ENCODE measurements at regions not wholly inside any gene's neighbourhood (a gene's known extent, or its start where the extent isn't known, plus 50 kb on each side); places are given as distances from the start of the nearest gene placed in this dataset.

GRCh38 chr5:141746395-141746794 is 64.4 kb upstream of the ARAP3 start:
- no peak for DNase-seq (ENCODE audit: low spot score)

DNA sequence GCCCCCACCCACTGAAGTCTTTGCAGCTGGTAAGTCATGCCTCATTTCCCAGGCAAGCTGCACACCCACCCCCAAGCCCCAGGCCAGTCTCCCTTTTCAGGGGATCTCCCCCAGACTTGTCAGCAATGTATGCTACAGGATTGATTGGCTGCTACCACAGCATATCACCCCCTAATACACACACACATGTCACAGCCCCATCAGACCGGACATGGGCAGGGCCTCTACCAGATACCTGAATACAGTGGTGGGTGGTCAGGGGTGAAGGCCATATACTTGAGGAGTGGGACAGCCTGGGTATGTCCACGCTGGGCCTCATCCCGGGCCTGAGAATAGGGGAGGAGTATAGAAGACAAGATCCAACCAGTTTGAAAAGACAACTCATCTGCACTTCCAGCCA is 63.4 kb upstream of the ARAP3 start:
- DNase-seq (ENCODE audit: low spot score), result no peak

DNA sequence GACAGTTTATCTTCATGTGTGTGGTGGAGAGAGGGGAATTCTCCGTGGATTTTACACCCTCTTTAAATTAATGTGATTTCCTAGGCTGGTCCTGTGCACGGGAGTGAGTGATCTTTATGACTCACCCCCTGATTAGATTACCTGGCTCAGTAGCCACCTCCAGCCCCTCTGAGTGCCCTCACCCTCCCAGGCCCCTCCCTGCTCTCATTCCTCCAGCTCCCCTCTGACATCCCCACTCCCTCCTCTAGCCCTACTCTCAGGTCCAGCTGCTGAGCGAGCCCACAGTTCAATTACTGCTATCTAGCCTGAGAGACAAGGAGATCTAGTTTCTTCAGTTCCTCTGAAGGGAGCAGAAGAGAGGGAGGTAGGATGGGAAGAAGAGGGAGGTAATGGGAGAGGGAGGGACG is 61.8 kb upstream of the ARAP3 start:
- peak; percentile 28 for DNase-seq (ENCODE audit: low spot score)

DNA sequence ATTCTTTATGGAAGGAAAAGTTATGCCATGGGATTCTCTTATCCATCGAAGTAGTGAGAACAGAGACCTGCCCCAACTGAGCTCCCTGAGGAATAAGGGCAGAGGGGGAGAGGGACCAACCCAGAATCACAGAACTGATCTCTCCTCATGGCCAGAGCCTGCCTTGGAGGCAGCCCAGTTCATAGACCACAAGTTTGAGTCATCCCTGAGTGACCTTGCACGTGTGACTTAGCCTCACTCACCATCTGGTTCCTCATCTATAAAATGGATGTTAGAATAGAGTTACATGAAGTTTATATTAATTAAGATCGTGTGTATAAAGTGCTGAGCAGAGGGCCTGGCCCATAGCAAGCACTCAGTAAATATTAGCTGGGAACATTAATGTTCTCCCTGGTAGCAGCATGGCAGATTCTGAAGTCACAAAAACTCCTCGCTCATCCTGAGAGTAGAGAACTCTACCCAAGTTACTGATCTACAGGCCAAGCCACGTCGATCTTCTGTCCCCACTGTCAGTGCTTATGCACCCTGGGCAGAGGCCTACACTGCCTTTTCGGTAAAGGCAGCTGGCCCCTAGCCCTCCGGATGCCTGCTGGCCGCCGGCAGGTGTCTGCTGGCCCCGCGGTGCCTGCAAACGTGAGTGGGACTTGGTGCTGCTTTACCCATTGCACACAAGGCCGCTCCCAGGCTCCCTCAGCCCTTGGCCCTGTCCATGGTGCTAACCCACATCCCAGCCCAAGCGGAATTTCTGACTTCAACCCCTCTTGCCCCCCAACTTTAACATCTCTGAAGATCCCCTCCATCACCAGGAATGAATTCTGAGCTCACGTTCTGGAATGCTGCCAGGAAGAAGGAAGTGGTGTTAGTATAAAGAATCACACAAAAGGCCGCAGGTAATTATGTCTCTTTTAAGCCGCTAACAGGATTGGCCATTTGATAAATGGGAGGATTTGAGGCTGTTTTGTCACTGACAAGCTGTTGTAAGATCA is 61.1 kb upstream of the ARAP3 start:
- peak; percentile 48 for DNase-seq (ENCODE audit: low spot score)

DNA sequence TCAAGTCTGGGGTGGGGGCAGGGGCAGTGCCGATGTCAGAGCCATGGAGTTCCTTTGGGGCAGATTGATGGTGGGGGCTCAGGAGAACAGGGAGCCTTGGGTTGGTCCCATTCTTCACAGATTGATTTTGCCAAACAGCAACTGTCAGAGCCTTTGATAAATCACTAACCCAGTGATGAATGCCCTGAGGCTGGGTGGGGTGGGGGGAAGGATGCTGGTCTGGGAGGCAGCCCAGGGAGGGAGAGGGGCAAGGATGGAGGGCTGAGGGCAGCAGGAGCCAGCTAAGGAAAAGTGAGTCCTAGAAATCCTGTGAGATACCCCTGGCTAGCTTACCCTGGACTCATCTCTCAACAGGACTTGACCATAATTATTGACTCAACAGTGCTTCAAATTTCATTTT is 60.1 kb upstream of the ARAP3 start:
- DNase-seq (ENCODE audit: low spot score), result no peak

GRCh38 chr5:141740885-141741284 is 58.9 kb upstream of the ARAP3 start:
- no peak for DNase-seq (ENCODE audit: low spot score)

DNA sequence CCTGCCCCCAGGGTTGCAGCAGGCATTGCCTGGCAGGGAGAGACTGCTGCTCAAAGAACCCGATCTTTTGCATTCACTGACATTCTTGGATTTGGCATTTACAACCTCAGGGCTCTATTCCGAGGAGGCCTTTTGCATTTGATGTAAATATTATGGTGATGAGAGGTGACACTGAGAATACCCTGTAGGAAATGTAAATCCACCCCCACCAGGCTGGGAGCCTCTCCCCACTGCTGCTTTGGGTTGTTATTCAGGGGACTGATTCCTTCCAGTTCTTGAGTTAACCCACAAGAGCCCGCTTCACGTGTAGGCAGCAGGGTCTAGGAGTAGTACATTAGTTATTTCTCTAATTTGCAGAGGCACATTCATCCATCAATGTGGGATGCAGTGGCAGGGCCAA is 55.5 kb upstream of the ARAP3 start:
- DNase-seq (ENCODE audit: low spot score), result no peak

- no peak for DNase-seq (ENCODE audit: low spot score)
Measured at GRCh38 chr5:141735823-141736222, 53.8 kb upstream of the ARAP3 start.

DNA sequence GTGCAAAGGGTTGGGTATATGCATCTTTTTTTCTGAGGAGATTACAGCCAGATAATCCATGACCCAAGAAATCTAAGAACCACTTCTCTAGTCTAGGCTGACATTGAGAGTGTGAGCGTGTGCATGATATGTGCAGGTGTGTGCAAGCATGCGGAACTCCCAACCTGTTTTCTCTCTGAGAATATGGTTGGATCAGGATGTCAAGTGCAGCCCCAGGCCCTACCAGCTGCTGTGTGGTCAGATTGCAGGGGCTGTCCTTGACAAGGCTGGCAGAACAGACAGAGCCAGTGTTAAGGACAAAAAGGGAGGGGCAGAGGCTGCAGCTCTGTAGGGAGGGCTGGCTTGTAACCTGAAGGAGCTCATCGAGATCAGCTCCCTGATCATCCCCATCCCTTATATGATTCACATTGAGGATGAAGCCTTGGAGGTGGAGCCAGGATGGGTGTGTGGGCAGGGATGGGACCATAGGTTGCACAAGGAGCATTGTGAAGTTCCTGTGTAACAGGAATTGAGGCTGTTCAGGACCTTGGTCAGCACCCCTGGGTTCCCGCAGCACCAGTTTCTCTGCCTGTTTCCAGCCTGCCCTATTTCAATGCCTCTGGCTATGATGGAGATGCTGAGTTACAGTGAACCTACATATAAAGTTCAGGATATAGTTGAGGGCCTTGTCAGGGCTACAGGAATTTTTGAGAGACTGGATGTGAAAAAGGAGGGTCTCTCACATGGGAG is 52.6 kb upstream of the ARAP3 start:
- peak; percentile 62 for DNase-seq (ENCODE audit: low spot score)

- no peak for DNase-seq (ENCODE audit: low spot score)
Measured at GRCh38 chr5:141733198-141733597, 51.2 kb upstream of the ARAP3 start.

DNA sequence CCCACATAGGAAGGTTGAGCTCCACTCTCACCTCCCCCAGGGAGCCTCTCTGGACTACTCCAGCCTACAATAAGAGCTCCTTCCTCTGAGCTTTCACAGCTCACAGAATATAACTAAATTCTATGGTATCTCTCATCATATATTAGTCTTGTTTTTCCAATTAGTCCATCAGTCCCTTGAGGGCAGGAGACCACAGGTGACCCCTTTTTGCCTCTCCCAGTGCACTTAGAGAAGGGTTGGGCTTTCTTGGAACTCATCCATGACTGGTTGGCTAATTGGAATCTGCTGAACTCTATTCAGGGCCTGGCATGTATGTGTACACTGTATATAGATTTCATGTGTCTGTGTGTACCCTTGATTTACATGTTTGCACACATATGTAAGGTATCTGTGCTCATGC is 50.4 kb upstream of the ARAP3 start:
- DNase-seq (ENCODE audit: low spot score), result no peak

All from SW480 (cell line).